MCF 10A (cell line): ENCODE measurements at regions not wholly inside any gene's neighbourhood (a gene's known extent, or its start where the extent isn't known, plus 50 kb on each side); places are given as distances from the start of the nearest gene placed in this dataset.

ENCODE experiments used
- BruUV-seq: library from RNA; stranded (reverse); fragments of 400-500 nt; replicated peaks from 2 replicates; lab custom pipeline; 2021; lab: Mats Ljungman, UMichigan
- CTCF ChIA-PET: fragments of 300-600 bp; sonication (Branson Sonifier 250); formaldehyde crosslinking; extraction: SDS; loops from one replicate; lab custom pipeline; 2021; ENCODE audit warnings: antibody characterized with exemption, inconsistent platforms; lab: Yijun Ruan, JAX
- POLR2A ChIA-PET: fragments of 300-600, 350-650 bp; sonication (Branson Sonifier 250); formaldehyde crosslinking; extraction: SDS; loops from one replicate; lab custom pipeline; 2020; ENCODE audit warnings: antibody characterized with exemption, inconsistent platforms; lab: Yijun Ruan, JAX
- DNase-seq: peaks from one replicate; pipeline ENCODE4 v3.0.0-alpha.2; 2018; ENCODE audit not compliant: unreplicated experiment
- H3K27ac Mint-ChIP-seq: one replicate; pipeline ENCODE4 v1.8.0; 2022; ENCODE audit warnings: mild to moderate bottlenecking, low read depth, mixed read lengths; ENCODE audit not compliant: unreplicated experiment
- H3K27me3 Mint-ChIP-seq: one replicate; pipeline ENCODE4 v1.8.0; 2022; ENCODE audit warnings: mixed read lengths; ENCODE audit not compliant: insufficient read depth, unreplicated experiment
- H3K36me3 Mint-ChIP-seq: one replicate; pipeline ENCODE4 v1.8.0; 2022; ENCODE audit warnings: mild to moderate bottlenecking, moderate library complexity, mixed read lengths; ENCODE audit not compliant: insufficient read depth, unreplicated experiment
- H3K4me1 Mint-ChIP-seq: one replicate; pipeline ENCODE4 v1.8.0; 2022; ENCODE audit warnings: mixed read lengths; ENCODE audit not compliant: insufficient read depth, unreplicated experiment
- H3K4me3 Mint-ChIP-seq: one replicate; pipeline ENCODE4 v1.8.0; 2022; ENCODE audit warnings: mild to moderate bottlenecking, moderate library complexity, mixed read lengths; ENCODE audit not compliant: unreplicated experiment
- H3K9me3 Mint-ChIP-seq: one replicate; pipeline ENCODE4 v1.8.0; 2022; ENCODE audit warnings: mixed read lengths; ENCODE audit not compliant: unreplicated experiment
- CTCF ChIP-seq: fragments of 200-600 bp; IDR thresholded peaks from one replicate; pipeline ENCODE4 v1.8.0; 2022; ENCODE audit warnings: antibody characterized with exemption, mild to moderate bottlenecking; ENCODE audit not compliant: unreplicated experiment
- intact Hi-C: fragments of 100-400 bp; cut with micrococcal nuclease; formaldehyde crosslinking; loops from 2 replicates; pipeline ENCODE4 v1.14.1; 2022

- no TSS peak for BruUV-seq
- no peaks in the 10 kb centered on the region for H3K36me3 Mint-ChIP-seq
- intact Hi-C loops = no loop called here
- ChIA-PET POLR2A (no interaction called here), CTCF (no interaction called here)
- H3K27me3 Mint-ChIP-seq = peaks cover 23% of the 10 kb centered on the region
- H3K9me3 Mint-ChIP-seq = no peaks in the 10 kb centered on the region
- no peak overlapping the region for H3K27ac Mint-ChIP-seq
- H3K4me1 Mint-ChIP-seq = peaks cover 6% of the 10 kb centered on the region
- H3K4me3 Mint-ChIP-seq = no peak overlapping the region
- DNase-seq = no peak
- no peak for TF ChIP-seq CTCF
Measured at GRCh38 chr16:86996081-86996480, 321.1 kb downstream of the C16orf95 start.

GRCh38 chr16:86997058-86997457, 320.1 kb downstream of the C16orf95 start:
- H3K27me3 Mint-ChIP-seq = peaks cover 18% of the 10 kb centered on the region
- H3K36me3 Mint-ChIP-seq = no peaks in the 10 kb centered on the region
- ChIA-PET POLR2A (no interaction called here), CTCF (no interaction called here)
- no TSS peak for BruUV-seq
- no peak overlapping the region for H3K4me3 Mint-ChIP-seq
- TF ChIP-seq CTCF = no peak
- no peak overlapping the region for H3K27ac Mint-ChIP-seq
- no peaks in the 10 kb centered on the region for H3K9me3 Mint-ChIP-seq
- intact Hi-C loops = no loop called here
- peaks cover 6% of the 10 kb centered on the region for H3K4me1 Mint-ChIP-seq
- DNase-seq = no peak

GRCh38 chr16:86998196-86999001, 318.8 kb downstream of the C16orf95 start:
- intact Hi-C loops = no loop called here
- H3K27me3 Mint-ChIP-seq = peaks cover 18% of the 10 kb centered on the region
- no peak for TF ChIP-seq CTCF
- no peaks in the 10 kb centered on the region for H3K9me3 Mint-ChIP-seq
- no peak overlapping the region for H3K4me3 Mint-ChIP-seq
- H3K27ac Mint-ChIP-seq = no peak overlapping the region
- H3K4me1 Mint-ChIP-seq = peaks cover 6% of the 10 kb centered on the region
- CTCF ChIA-PET = no interaction called here
- no peaks in the 10 kb centered on the region for H3K36me3 Mint-ChIP-seq
- no peak for DNase-seq
- POLR2A ChIA-PET = no interaction called here
- BruUV-seq = no TSS peak

GRCh38 chr16:87000001-87000400, 317.2 kb downstream of the C16orf95 start:
- CTCF ChIA-PET = no interaction called here
- Mint-ChIP-seq H3K27ac (no peak overlapping the region), H3K9me3 (no peaks in the 10 kb centered on the region), H3K4me3 (no peak overlapping the region), H3K4me1 (peaks cover 6% of the 10 kb centered on the region), H3K36me3 (no peaks in the 10 kb centered on the region), H3K27me3 (peaks cover 18% of the 10 kb centered on the region)
- no peak for TF ChIP-seq CTCF
- intact Hi-C loops = no loop called here
- no TSS peak for BruUV-seq
- no peak for DNase-seq
- POLR2A ChIA-PET = interaction anchor here (1.1 kb wide), 1 partner anchor 17 kb away, joined by 3 read pairs; no protein-coding TSS in a partner anchor
